Panc1 (cell line): ENCODE measurements at regions not wholly inside any gene's neighbourhood (a gene's known extent, or its start where the extent isn't known, plus 50 kb on each side); places are given as distances from the start of the nearest gene placed in this dataset.

Experiments
- ATAC-seq: fragments of 200-7000 bp; cut with Tn5 transposase; 2 replicates; pipeline ENCODE4 v1.9.1; 2020; ENCODE audit warnings: mild to moderate bottlenecking, moderate library complexity
- BruUV-seq: library from RNA; stranded (reverse); fragments of 400-500 nt; replicated peaks from 2 replicates; lab custom pipeline; 2021; lab: Mats Ljungman, UMichigan
- CTCF ChIA-PET: fragments of 300-600 bp; sonication (Branson Sonifier 250); formaldehyde crosslinking; loops from one replicate; lab custom pipeline; 2022; ENCODE audit warnings: antibody characterized with exemption; lab: Charles Lee
- POLR2A ChIA-PET: fragments of 300-600 bp; sonication (Branson Sonifier 250); formaldehyde crosslinking; loops from one replicate; lab custom pipeline; 2022; ENCODE audit warnings: antibody characterized with exemption; lab: Charles Lee
- DNase-seq: peaks from one replicate; pipeline ENCODE4 v3.0.0-alpha.2; 2010; ENCODE audit warnings: low read depth, low spot score
- H3K27ac ChIP-seq: 2 replicates; pipeline ENCODE4 v1.5.1; 2011; ENCODE audit warnings: mild to moderate bottlenecking, low read length, inconsistent platforms
- H3K27me3 ChIP-seq: fragments of 200-500 bp; sonication (Bioruptor generic); 2 replicates; pipeline ENCODE4 v1.6.0; 2014; ENCODE audit warnings: low read length, inconsistent platforms; ENCODE audit not compliant: control insufficient read depth, insufficient read depth
- H3K36me3 ChIP-seq: fragments of 200-500 bp; sonication (Bioruptor generic); 2 replicates; pipeline ENCODE4 v1.5.1; 2014; ENCODE audit warnings: inconsistent platforms, mild to moderate bottlenecking, low read length, moderate library complexity; ENCODE audit not compliant: control insufficient read depth, insufficient read depth
- H3K4me1 ChIP-seq: 2 replicates; pipeline ENCODE4 v1.5.1; 2011; ENCODE audit warnings: inconsistent platforms, mild to moderate bottlenecking, low read length, moderate library complexity; ENCODE audit not compliant: control insufficient read depth, insufficient read depth
- H3K4me3 ChIP-seq, 2 experiments: 2 replicates each; pipeline ENCODE4 v1.5.1; 2011 to 2012; ENCODE audit warnings: low read depth in 2 of 2, low read length in 2 of 2, mild to moderate bottlenecking in 2 of 2, inconsistent platforms in 1 of 2, moderate library complexity in 1 of 2
- H3K9me3 ChIP-seq: fragments of 200-500 bp; sonication (Bioruptor generic); 2 replicates; pipeline ENCODE4 v1.5.1; 2014; ENCODE audit warnings: low read depth, mild to moderate bottlenecking, inconsistent platforms, low read length, moderate library complexity; ENCODE audit not compliant: control insufficient read depth, insufficient read depth
- POLR2AphosphoS5 ChIP-seq: IDR thresholded peaks from 2 replicates; pipeline ENCODE4 v1.6.1; 2012; ENCODE audit warnings: mild to moderate bottlenecking, low read depth, low read length, moderate library complexity
- REST ChIP-seq, 2 experiments: IDR thresholded peaks; 2 replicates each; pipeline ENCODE4 v1.6.1; 2011 to 2012; ENCODE audit warnings: low read depth in 2 of 2, control low read depth in 1 of 2, low read length in 1 of 2, mild to moderate bottlenecking in 1 of 2, moderate library complexity in 1 of 2; ENCODE audit not compliant: insufficient read depth in 1 of 2
- SIN3A ChIP-seq: IDR thresholded peaks from 2 replicates; pipeline ENCODE4 v1.6.1; 2012; ENCODE audit warnings: low read depth, mild to moderate bottlenecking, low read length, moderate library complexity, borderline replicate concordance; ENCODE audit not compliant: insufficient read depth
- TCF7L2 ChIP-seq: IDR thresholded peaks from 2 replicates; pipeline ENCODE4 v1.6.1; 2011; ENCODE audit warnings: mild to moderate bottlenecking, low read depth, low read length, inconsistent platforms
- in situ Hi-C: cut with HindIII; loops from 2 replicates; pipeline ENCODE4 v1.10.0; 2016; ENCODE audit warnings: low sequenced_read_pairs, low pct_unique_long_range_greater_than_20kb
- intact Hi-C: fragments of 100-400 bp; cut with micrococcal nuclease; formaldehyde crosslinking; loops from one replicate; pipeline ENCODE4 v1.10.0; 2022; ENCODE audit not compliant: unreplicated experiment
- TF ChIP-seq, protein P1 (sequence below): fragments of 450-650 bp; IDR thresholded peaks from 2 replicates; pipeline ENCODE4 v1.5.1; 2017; ENCODE audit warnings: mild to moderate bottlenecking

GRCh38 chr18:37963837-37964236 is 398.2 kb upstream of the CELF4 start:
- DNase-seq = no peak
- CTCF ChIA-PET = no interaction called here
- TF ChIP-seq POLR2AphosphoS5 (no peak), REST (IDR thresholded peaks at IDR 0.05; ENCODE audit: insufficient read depth in 1 of 2, low read depth in 2 of 2, low read length in 1 of 2) (no peak), SIN3A (no peak), TCF7L2 (no peak)
- TF ChIP-seq, protein P1, sequence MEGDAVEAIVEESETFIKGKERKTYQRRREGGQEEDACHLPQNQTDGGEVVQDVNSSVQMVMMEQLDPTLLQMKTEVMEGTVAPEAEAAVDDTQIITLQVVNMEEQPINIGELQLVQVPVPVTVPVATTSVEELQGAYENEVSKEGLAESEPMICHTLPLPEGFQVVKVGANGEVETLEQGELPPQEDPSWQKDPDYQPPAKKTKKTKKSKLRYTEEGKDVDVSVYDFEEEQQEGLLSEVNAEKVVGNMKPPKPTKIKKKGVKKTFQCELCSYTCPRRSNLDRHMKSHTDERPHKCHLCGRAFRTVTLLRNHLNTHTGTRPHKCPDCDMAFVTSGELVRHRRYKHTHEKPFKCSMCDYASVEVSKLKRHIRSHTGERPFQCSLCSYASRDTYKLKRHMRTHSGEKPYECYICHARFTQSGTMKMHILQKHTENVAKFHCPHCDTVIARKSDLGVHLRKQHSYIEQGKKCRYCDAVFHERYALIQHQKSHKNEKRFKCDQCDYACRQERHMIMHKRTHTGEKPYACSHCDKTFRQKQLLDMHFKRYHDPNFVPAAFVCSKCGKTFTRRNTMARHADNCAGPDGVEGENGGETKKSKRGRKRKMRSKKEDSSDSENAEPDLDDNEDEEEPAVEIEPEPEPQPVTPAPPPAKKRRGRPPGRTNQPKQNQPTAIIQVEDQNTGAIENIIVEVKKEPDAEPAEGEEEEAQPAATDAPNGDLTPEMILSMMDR = no peak
- intact Hi-C loops = no loop called here
- no peaks in the 10 kb centered on the region for H3K27me3 ChIP-seq
- POLR2A ChIA-PET = no interaction called here
- in situ Hi-C loops = no loop called here
- ATAC-seq = no peak
- H3K4me3 ChIP-seq = no peak overlapping the region
- no peaks in the 10 kb centered on the region for H3K4me1 ChIP-seq
- BruUV-seq = no TSS peak
- no peaks in the 10 kb centered on the region for H3K9me3 ChIP-seq
- no peaks in the 10 kb centered on the region for H3K36me3 ChIP-seq
- no peak overlapping the region for H3K27ac ChIP-seq

GRCh38 chr18:37962316-37962966 is 396.8 kb upstream of the CELF4 start:
- in situ Hi-C loops (no loop called here), intact Hi-C loops (no loop called here)
- ATAC-seq (no peak), DNase-seq (no peak)
- TF ChIP-seq SIN3A = no peak
- no peak for TF ChIP-seq TCF7L2
- no peak for TF ChIP-seq POLR2AphosphoS5
- TF ChIP-seq, protein P1 = no peak
- no peak for TF ChIP-seq REST (IDR thresholded peaks at IDR 0.05; ENCODE audit: insufficient read depth in 1 of 2, low read depth in 2 of 2, low read length in 1 of 2)
- BruUV-seq = no TSS peak
- Histone ChIP-seq H3K27me3 (no peaks in the 10 kb centered on the region), H3K36me3 (no peaks in the 10 kb centered on the region), H3K4me1 (no peaks in the 10 kb centered on the region), H3K27ac (no peak overlapping the region), H3K9me3 (no peaks in the 10 kb centered on the region), H3K4me3 (no peak overlapping the region)
- CTCF ChIA-PET = no interaction called here
- POLR2A ChIA-PET = no interaction called here
